ENCODE measurements at regions not wholly inside any gene's neighbourhood (a gene's known extent, or its start where the extent isn't known, plus 50 kb on each side); places are given as distances from the start of the nearest gene placed in this dataset.

- TF ChIP-seq, protein P1, sequence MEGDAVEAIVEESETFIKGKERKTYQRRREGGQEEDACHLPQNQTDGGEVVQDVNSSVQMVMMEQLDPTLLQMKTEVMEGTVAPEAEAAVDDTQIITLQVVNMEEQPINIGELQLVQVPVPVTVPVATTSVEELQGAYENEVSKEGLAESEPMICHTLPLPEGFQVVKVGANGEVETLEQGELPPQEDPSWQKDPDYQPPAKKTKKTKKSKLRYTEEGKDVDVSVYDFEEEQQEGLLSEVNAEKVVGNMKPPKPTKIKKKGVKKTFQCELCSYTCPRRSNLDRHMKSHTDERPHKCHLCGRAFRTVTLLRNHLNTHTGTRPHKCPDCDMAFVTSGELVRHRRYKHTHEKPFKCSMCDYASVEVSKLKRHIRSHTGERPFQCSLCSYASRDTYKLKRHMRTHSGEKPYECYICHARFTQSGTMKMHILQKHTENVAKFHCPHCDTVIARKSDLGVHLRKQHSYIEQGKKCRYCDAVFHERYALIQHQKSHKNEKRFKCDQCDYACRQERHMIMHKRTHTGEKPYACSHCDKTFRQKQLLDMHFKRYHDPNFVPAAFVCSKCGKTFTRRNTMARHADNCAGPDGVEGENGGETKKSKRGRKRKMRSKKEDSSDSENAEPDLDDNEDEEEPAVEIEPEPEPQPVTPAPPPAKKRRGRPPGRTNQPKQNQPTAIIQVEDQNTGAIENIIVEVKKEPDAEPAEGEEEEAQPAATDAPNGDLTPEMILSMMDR (IDR thresholded peaks at IDR 0.05), result no peak
- DNase-seq (ENCODE audit: extremely low spot score, unreplicated experiment), result no peak
- no peak overlapping the region for H3K27ac Mint-ChIP-seq (ENCODE audit: unreplicated experiment)
- no peaks in the 10 kb centered on the region for H3K9me3 Mint-ChIP-seq (ENCODE audit: unreplicated experiment)
- H3K4me1 Mint-ChIP-seq (ENCODE audit: unreplicated experiment), result peaks cover 7% of the 10 kb centered on the region
- H3K4me3 Mint-ChIP-seq (ENCODE audit: unreplicated experiment), result no peak overlapping the region
- H3K36me3 Mint-ChIP-seq (ENCODE audit: unreplicated experiment), result no peaks in the 10 kb centered on the region
- no peaks in the 10 kb centered on the region for H3K27me3 Mint-ChIP-seq (ENCODE audit: unreplicated experiment)
These were observed 130.8 kb downstream of the PMP22 start for GRCh38 chr17:15134363-15134762.

- Mint-ChIP-seq H3K27me3 (ENCODE audit: unreplicated experiment) (no peaks in the 10 kb centered on the region), H3K4me3 (ENCODE audit: unreplicated experiment) (no peak overlapping the region), H3K9me3 (ENCODE audit: unreplicated experiment) (no peaks in the 10 kb centered on the region), H3K27ac (ENCODE audit: unreplicated experiment) (no peak overlapping the region), H3K4me1 (ENCODE audit: unreplicated experiment) (peaks cover 7% of the 10 kb centered on the region), H3K36me3 (ENCODE audit: unreplicated experiment) (no peaks in the 10 kb centered on the region)
- no peak for DNase-seq (ENCODE audit: extremely low spot score, unreplicated experiment)
- TF ChIP-seq, protein P1 (IDR thresholded peaks at IDR 0.05), result no peak
These were observed 131.3 kb downstream of the PMP22 start for GRCh38 chr17:15133826-15134225.

GRCh38 chr17:15133143-15133542 is 132.0 kb downstream of the PMP22 start:
- Mint-ChIP-seq H3K4me1 (ENCODE audit: unreplicated experiment) (peaks cover 6% of the 10 kb centered on the region), H3K36me3 (ENCODE audit: unreplicated experiment) (no peaks in the 10 kb centered on the region), H3K4me3 (ENCODE audit: unreplicated experiment) (no peak overlapping the region), H3K27ac (ENCODE audit: unreplicated experiment) (no peak overlapping the region), H3K9me3 (ENCODE audit: unreplicated experiment) (no peaks in the 10 kb centered on the region), H3K27me3 (ENCODE audit: unreplicated experiment) (no peaks in the 10 kb centered on the region)
- no peak for DNase-seq (ENCODE audit: extremely low spot score, unreplicated experiment)
- TF ChIP-seq, protein P1 (IDR thresholded peaks at IDR 0.05), result no peak

- Mint-ChIP-seq H3K36me3 (ENCODE audit: unreplicated experiment) (no peaks in the 10 kb centered on the region), H3K4me1 (ENCODE audit: unreplicated experiment) (peaks cover 6% of the 10 kb centered on the region), H3K27ac (ENCODE audit: unreplicated experiment) (no peak overlapping the region), H3K27me3 (ENCODE audit: unreplicated experiment) (no peaks in the 10 kb centered on the region), H3K9me3 (ENCODE audit: unreplicated experiment) (no peaks in the 10 kb centered on the region), H3K4me3 (ENCODE audit: unreplicated experiment) (no peak overlapping the region)
- DNase-seq (ENCODE audit: extremely low spot score, unreplicated experiment), result no peak
- TF ChIP-seq, protein P1 (IDR thresholded peaks at IDR 0.05), result no peak
These were observed 134.7 kb downstream of the PMP22 start for GRCh38 chr17:15130426-15130825.

- H3K36me3 Mint-ChIP-seq (ENCODE audit: unreplicated experiment), result no peaks in the 10 kb centered on the region
- no peak overlapping the region for H3K27ac Mint-ChIP-seq (ENCODE audit: unreplicated experiment)
- DNase-seq (ENCODE audit: extremely low spot score, unreplicated experiment), result no peak
- H3K9me3 Mint-ChIP-seq (ENCODE audit: unreplicated experiment), result no peaks in the 10 kb centered on the region
- H3K4me1 Mint-ChIP-seq (ENCODE audit: unreplicated experiment), result peaks cover 6% of the 10 kb centered on the region
- TF ChIP-seq, protein P1 (IDR thresholded peaks at IDR 0.05), result no peak
- H3K27me3 Mint-ChIP-seq (ENCODE audit: unreplicated experiment), result no peaks in the 10 kb centered on the region
- no peak overlapping the region for H3K4me3 Mint-ChIP-seq (ENCODE audit: unreplicated experiment)
These were observed 135.1 kb downstream of the PMP22 start for GRCh38 chr17:15129986-15130385.

Data from osteocyte (in vitro differentiated cells).